ENCODE measurements at regions not wholly inside any gene's neighbourhood (a gene's known extent, or its start where the extent isn't known, plus 50 kb on each side); places are given as distances from the start of the nearest gene placed in this dataset.

- H3K9me3 ChIP-seq (ENCODE audit: control insufficient read depth in 4 of 4, low read length in 3 of 4) = no peaks in the 10 kb centered on the region
- TF ChIP-seq REST (IDR thresholded peaks at IDR 0.05) (no peak), TAF1 (conservative IDR thresholded peaks at IDR 0.05) (no peak), HNF4A (conservative IDR thresholded peaks at IDR 0.05) (no peak), ZBTB33 (IDR thresholded peaks at IDR 0.05) (no peak), RXRA (IDR thresholded peaks at IDR 0.05) (no peak), YY1 (IDR thresholded peaks at IDR 0.05) (no peak), EGR1 (IDR thresholded peaks at IDR 0.05; ENCODE audit: low read depth in 2 of 2) (no peak), GABPA (IDR thresholded peaks at IDR 0.05 in 1 of 2, conservative IDR thresholded peaks at IDR 0.05 in 1 of 2) (no peak), RAD21 (IDR thresholded peaks at IDR 0.05) (no peak), JUND (IDR thresholded peaks at IDR 0.05) (no peak), NR2F2 (IDR thresholded peaks at IDR 0.05) (no peak), SP1 (IDR thresholded peaks at IDR 0.05) (no peak), HNF4G (IDR thresholded peaks at IDR 0.05) (no peak), FOXA2 (IDR thresholded peaks at IDR 0.05) (no peak)
- TF ChIP-seq, protein P1, sequence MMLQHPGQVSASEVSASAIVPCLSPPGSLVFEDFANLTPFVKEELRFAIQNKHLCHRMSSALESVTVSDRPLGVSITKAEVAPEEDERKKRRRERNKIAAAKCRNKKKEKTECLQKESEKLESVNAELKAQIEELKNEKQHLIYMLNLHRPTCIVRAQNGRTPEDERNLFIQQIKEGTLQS (IDR thresholded peaks at IDR 0.05) = no peak
- TF ChIP-seq, protein P2, sequence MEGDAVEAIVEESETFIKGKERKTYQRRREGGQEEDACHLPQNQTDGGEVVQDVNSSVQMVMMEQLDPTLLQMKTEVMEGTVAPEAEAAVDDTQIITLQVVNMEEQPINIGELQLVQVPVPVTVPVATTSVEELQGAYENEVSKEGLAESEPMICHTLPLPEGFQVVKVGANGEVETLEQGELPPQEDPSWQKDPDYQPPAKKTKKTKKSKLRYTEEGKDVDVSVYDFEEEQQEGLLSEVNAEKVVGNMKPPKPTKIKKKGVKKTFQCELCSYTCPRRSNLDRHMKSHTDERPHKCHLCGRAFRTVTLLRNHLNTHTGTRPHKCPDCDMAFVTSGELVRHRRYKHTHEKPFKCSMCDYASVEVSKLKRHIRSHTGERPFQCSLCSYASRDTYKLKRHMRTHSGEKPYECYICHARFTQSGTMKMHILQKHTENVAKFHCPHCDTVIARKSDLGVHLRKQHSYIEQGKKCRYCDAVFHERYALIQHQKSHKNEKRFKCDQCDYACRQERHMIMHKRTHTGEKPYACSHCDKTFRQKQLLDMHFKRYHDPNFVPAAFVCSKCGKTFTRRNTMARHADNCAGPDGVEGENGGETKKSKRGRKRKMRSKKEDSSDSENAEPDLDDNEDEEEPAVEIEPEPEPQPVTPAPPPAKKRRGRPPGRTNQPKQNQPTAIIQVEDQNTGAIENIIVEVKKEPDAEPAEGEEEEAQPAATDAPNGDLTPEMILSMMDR (IDR thresholded peaks at IDR 0.05; ENCODE audit: low read depth, low read length, missing input control) = no peak
- TF ChIP-seq, protein P3, sequence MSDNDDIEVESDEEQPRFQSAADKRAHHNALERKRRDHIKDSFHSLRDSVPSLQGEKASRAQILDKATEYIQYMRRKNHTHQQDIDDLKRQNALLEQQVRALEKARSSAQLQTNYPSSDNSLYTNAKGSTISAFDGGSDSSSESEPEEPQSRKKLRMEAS (IDR thresholded peaks at IDR 0.05) = no peak
- H3K36me3 ChIP-seq (ENCODE audit: control insufficient read depth in 4 of 4, insufficient read depth in 3 of 4, low read depth in 1 of 4, low read length in 3 of 4) = no peaks in the 10 kb centered on the region
- WGBS = 88% methylated on average over 4 of the region's 4 CpGs
- H3K4me1 ChIP-seq (ENCODE audit: control insufficient read depth in 4 of 4, insufficient read depth in 4 of 4, low read length in 3 of 4) = no peaks in the 10 kb centered on the region
- no peaks in the 10 kb centered on the region for H3K27me3 ChIP-seq (ENCODE audit: control insufficient read depth in 4 of 4, insufficient read depth in 4 of 4, low read length in 3 of 4)
- DNase-seq (ENCODE audit: low spot score) = no peak
- H3K27ac ChIP-seq (ENCODE audit: low read depth in 1 of 2, low read length in 2 of 2) = no peak overlapping the region
- no peak overlapping the region for H3K4me3 ChIP-seq (ENCODE audit: low read depth in 1 of 3, low read length in 3 of 3)
- no peak overlapping the region for H3K9ac ChIP-seq (ENCODE audit: low read depth in 1 of 2, low read length in 2 of 2)
Observed at GRCh38 chr13:100946588-100946987, 272.0 kb upstream of the TMTC4 start.

All from liver (tissue), 8 donors.